ENCODE measurements at regions not wholly inside any gene's neighbourhood (a gene's known extent, or its start where the extent isn't known, plus 50 kb on each side); places are given as distances from the start of the nearest gene placed in this dataset.

DNA sequence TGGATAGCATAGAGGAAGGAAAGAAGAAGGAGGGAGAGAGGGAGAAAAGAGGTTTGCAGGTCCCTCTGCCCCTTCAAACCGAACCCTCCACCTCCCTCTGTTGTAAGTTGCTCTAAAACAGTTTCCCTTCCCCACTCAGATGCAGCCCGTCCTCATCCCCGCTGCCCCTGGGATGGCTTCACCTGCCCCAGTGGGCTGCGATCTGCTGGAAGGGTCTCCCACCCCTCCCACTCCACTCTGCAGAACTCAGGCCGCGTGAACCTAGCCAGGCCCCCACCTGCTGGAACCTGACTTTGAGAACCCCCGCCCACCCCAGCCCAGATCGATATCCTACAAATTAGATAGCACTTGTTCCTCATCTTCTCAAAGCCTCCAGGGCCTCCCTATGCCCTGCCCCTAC is 190.8 kb downstream of the DLL1 start:
- H3K27ac ChIP-seq: no peak overlapping the region
- 100% methylated on average over 3 of the region's 8 CpGs for WGBS (ENCODE audit: low lambda C conversion rate, missing lambda C conversion rate)
- DNase-seq (ENCODE audit: low spot score): no peak
- no peaks in the 10 kb centered on the region for H3K27me3 ChIP-seq
- no peak overlapping the region for H2AFZ ChIP-seq
- H3K79me2 ChIP-seq: no peaks in the 10 kb centered on the region
- no peak overlapping the region for H3K4me2 ChIP-seq
- no peaks in the 10 kb centered on the region for H4K20me1 ChIP-seq (ENCODE audit: insufficient read depth, poor library complexity, severe bottlenecking)
- H3K9me2 ChIP-seq (replicated peaks; ENCODE audit: insufficient read depth): no peaks in the 10 kb centered on the region
- TF ChIP-seq, protein P1, sequence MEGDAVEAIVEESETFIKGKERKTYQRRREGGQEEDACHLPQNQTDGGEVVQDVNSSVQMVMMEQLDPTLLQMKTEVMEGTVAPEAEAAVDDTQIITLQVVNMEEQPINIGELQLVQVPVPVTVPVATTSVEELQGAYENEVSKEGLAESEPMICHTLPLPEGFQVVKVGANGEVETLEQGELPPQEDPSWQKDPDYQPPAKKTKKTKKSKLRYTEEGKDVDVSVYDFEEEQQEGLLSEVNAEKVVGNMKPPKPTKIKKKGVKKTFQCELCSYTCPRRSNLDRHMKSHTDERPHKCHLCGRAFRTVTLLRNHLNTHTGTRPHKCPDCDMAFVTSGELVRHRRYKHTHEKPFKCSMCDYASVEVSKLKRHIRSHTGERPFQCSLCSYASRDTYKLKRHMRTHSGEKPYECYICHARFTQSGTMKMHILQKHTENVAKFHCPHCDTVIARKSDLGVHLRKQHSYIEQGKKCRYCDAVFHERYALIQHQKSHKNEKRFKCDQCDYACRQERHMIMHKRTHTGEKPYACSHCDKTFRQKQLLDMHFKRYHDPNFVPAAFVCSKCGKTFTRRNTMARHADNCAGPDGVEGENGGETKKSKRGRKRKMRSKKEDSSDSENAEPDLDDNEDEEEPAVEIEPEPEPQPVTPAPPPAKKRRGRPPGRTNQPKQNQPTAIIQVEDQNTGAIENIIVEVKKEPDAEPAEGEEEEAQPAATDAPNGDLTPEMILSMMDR (IDR thresholded peaks at IDR 0.05; ENCODE audit: poor library complexity): no peak
- TF ChIP-seq EZH2 (IDR thresholded peaks at IDR 0.05; ENCODE audit: borderline replicate concordance) (no peak), EZH2phosphoT487 (IDR thresholded peaks at IDR 0.05; ENCODE audit: low read depth, severe bottlenecking, unreplicated experiment) (no peak)
- H3K4me3 ChIP-seq: no peak overlapping the region
- H3K9me3 ChIP-seq (ENCODE audit: low read depth): no peaks in the 10 kb centered on the region
- H3K4me1 ChIP-seq (ENCODE audit: insufficient read depth): peaks cover 8% of the 10 kb centered on the region
- H3K36me3 ChIP-seq (replicated peaks; ENCODE audit: insufficient read depth, low read depth): no peaks in the 10 kb centered on the region

- Histone ChIP-seq H3K4me1 (ENCODE audit: insufficient read depth) (peaks cover 8% of the 10 kb centered on the region), H3K4me2 (no peak overlapping the region), H2AFZ (no peak overlapping the region), H3K36me3 (replicated peaks; ENCODE audit: insufficient read depth, low read depth) (no peaks in the 10 kb centered on the region), H3K27me3 (no peaks in the 10 kb centered on the region), H3K9me2 (replicated peaks; ENCODE audit: insufficient read depth) (no peaks in the 10 kb centered on the region), H3K27ac (no peak overlapping the region), H3K9me3 (ENCODE audit: low read depth) (no peaks in the 10 kb centered on the region), H4K20me1 (ENCODE audit: insufficient read depth, poor library complexity, severe bottlenecking) (no peaks in the 10 kb centered on the region), H3K79me2 (no peaks in the 10 kb centered on the region), H3K4me3 (no peak overlapping the region)
- DNase-seq (ENCODE audit: low spot score): no peak
- WGBS (ENCODE audit: low lambda C conversion rate, missing lambda C conversion rate): 73% methylated on average over 11 of the region's 11 CpGs
- TF ChIP-seq, protein P1 (IDR thresholded peaks at IDR 0.05; ENCODE audit: poor library complexity): no peak
- no peak for TF ChIP-seq EZH2phosphoT487 (IDR thresholded peaks at IDR 0.05; ENCODE audit: low read depth, severe bottlenecking, unreplicated experiment)
- TF ChIP-seq EZH2 (IDR thresholded peaks at IDR 0.05; ENCODE audit: borderline replicate concordance): no peak
Measured at GRCh38 chr6:170099387-170099786, 191.5 kb downstream of the DLL1 start.

- no peak overlapping the region for H3K4me2 ChIP-seq
- H3K79me2 ChIP-seq: no peaks in the 10 kb centered on the region
- no peaks in the 10 kb centered on the region for H3K9me2 ChIP-seq (replicated peaks; ENCODE audit: insufficient read depth)
- no peak overlapping the region for H2AFZ ChIP-seq
- WGBS (ENCODE audit: low lambda C conversion rate, missing lambda C conversion rate): 94% methylated on average over 37 of the region's 37 CpGs
- H4K20me1 ChIP-seq (ENCODE audit: insufficient read depth, poor library complexity, severe bottlenecking): no peaks in the 10 kb centered on the region
- H3K4me1 ChIP-seq (ENCODE audit: insufficient read depth): peaks cover 8% of the 10 kb centered on the region
- TF ChIP-seq EZH2phosphoT487 (IDR thresholded peaks at IDR 0.05; ENCODE audit: low read depth, severe bottlenecking, unreplicated experiment) (no peak), EZH2 (IDR thresholded peaks at IDR 0.05; ENCODE audit: borderline replicate concordance) (no peak)
- TF ChIP-seq, protein P1 (IDR thresholded peaks at IDR 0.05; ENCODE audit: poor library complexity): no peak
- H3K36me3 ChIP-seq (replicated peaks; ENCODE audit: insufficient read depth, low read depth): no peaks in the 10 kb centered on the region
- no peak overlapping the region for H3K4me3 ChIP-seq
- no peaks in the 10 kb centered on the region for H3K9me3 ChIP-seq (ENCODE audit: low read depth)
- H3K27ac ChIP-seq: no peak overlapping the region
- no peak for DNase-seq (ENCODE audit: low spot score)
- H3K27me3 ChIP-seq: no peaks in the 10 kb centered on the region
Measured at GRCh38 chr6:170098428-170099170, 192.3 kb downstream of the DLL1 start.
